PC-3 (cell line): ENCODE measurements at regions not wholly inside any gene's neighbourhood (a gene's known extent, or its start where the extent isn't known, plus 50 kb on each side); places are given as distances from the start of the nearest gene placed in this dataset.

Experiments used
- CTCF ChIP-seq: fragments of 300-600 bp; sonication (generic); conservative IDR thresholded peaks from 2 replicates; pipeline ENCODE4 v1.5.1; 2017; ENCODE audit warnings: antibody characterized with exemption, low read depth, mild to moderate bottlenecking, low read length
- EZH2 ChIP-seq: fragments of 300-600 bp; sonication (generic); IDR thresholded peaks from one replicate; pipeline ENCODE4 v1.6.1; 2017; ENCODE audit warnings: antibody characterized with exemption, mild to moderate bottlenecking, low read length; ENCODE audit not compliant: unreplicated experiment

- TF ChIP-seq CTCF, result no peak
- no peak for TF ChIP-seq EZH2
Measured at GRCh38 chr5:118224546-118224945, 763.8 kb downstream of the DTWD2 start.
